H4 (cell line): ENCODE measurements at regions not wholly inside any gene's neighbourhood (a gene's known extent, or its start where the extent isn't known, plus 50 kb on each side); places are given as distances from the start of the nearest gene placed in this dataset.

ENCODE experiments used
- DNase-seq: peaks from one replicate; pipeline ENCODE4 v3.0.0-alpha.2; 2015; ENCODE audit warnings: low spot score

DNA sequence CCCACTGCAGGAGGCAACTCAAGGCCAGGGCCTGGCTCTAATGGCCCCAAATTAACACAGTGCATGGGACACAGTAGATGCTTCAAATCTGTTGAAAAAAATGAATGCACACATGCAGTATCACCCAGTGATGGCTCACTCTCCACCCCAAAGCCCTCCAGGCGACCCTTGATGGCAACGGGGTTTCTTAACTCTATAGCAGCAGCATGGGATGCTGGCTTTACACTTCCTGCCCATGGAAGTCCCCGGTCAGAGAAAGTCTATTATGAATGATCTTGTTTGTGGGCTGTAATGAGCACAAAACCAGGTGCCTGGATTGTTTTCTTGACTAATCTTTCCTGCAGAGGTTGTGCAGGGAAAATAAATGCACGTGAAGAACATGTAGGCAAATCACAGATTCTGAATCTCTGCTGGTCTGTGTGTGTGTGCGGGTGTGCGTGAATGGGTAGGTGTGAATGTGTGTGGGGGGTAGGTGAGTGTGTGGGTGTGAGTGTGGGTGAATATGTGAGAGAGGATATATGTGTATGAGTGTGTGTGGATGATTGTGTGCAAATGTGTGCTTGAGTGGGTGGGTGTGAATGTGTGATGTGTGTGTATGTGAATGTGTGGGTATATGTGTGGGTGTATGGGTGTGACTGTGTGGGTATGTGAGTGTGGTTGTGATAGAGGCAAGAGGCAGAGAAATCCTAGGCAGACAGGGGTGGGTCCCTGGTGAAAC, 60.1 kb upstream of the MLN start:
- DNase-seq = no peak

DNA sequence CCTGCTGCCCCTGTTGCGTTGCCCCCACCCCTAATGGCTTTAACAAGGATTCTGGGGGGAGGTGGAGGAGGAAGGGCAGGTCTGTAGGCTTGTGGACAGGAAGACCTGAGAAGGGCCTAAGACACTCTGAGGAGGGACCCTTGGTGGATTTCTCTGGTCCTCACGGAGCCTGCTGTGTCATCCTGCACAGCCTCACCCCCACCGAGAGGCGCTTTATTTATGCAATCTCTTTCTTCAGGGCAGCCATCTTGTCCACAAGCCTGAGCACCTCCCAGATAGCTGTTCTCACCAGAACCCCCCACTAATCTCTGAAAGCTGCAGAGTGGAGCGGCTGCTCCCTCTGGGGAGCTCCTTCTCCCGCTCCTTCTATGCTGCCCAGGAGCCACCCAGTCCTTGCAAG, 59.3 kb upstream of the MLN start:
- no peak for DNase-seq

DNA sequence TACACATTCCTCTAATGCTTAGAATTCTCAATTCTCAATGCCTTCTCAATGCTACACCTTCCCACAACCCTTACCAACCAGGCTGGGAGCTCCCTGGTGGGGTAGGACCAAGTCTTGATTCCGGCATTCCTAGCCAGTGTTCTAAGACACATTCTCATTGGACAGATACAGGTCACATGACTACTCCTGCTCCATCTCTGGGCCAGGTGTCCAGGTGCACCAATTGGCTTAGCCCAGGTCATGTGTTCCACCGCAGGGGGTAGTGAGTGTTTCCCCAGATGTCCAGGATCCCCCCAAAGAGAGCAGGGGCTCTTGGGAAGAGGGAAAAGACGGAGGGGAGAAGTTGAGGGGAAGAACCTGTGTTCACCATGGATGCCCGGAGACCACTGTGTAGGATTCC, 58.7 kb upstream of the MLN start:
- no peak for DNase-seq

DNA sequence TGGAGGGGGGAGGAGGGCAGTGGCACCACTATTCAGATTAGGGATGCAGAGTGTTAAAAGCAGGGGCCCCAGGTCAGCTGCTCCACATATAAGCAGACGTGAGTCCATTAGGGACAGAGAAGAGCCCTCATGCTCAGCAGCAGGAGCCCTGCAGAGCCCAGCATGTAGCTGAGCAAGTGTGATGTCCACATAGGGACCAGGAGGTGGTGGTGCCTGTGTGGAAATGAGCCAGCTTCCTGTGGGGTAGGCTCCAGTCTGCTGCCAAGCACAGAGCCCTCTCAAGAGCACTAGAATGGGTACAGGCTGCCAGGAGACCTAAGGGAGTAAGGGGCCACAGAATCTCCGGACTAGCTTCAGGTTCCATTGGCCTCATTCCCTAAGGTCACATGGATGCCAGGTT, 57.9 kb upstream of the MLN start:
- no peak for DNase-seq

DNA sequence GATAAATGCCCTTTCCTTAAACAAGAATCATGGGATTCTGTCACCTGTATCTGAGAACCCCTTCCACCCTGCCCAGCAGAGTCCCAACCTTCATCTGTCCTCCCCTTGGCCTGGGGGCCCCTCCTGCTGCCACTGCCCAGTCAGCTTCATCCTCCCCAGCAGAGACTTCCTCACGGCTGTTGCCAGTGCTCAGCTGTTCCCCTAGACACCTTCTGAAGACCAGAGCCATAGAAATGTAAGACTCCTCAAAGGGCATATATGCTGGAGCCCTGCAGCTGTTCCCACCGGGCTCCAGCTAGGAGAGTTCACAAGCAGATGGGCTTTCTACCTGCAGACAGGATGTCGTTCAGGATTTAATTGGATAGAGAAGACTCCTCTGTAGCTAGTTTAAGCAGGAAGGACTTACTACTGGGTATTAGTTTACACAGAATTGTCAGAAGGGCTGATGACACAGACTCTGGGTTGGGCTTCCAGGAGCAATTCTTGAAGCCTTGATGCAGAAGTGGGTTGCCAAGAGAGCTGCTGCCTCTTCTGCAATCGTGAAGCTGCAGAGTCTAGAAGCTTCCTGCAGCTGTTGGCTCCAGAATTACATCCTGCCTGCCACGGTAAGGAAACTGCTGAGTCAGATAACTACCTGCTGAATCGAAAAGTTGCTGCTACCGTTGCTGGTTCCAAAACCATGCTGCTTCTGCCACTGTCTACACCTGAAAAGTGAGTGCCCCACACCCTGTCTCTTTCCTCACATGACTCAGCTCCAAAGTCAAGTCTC, 57.1 kb upstream of the MLN start:
- DNase-seq = no peak

DNA sequence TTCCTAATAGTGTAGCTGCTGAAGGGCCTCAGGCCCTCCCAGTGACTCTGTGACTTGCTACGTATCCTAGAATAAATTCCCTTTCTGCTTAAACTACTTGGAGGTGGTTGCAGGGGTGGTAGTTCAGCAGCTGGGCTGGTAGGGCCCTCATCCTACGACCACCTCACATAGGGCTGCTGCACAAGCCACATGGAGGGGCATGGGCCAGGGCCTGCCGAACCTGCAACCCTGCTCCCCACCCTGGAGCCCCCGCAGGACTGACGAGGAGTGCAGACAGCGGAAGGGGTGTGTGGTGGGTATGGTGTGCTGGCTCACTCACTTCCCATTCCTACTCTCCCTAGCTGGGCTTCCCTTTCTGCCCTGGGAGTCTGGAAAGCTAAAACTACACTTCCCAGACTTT, 56.2 kb upstream of the MLN start:
- no peak for DNase-seq

DNA sequence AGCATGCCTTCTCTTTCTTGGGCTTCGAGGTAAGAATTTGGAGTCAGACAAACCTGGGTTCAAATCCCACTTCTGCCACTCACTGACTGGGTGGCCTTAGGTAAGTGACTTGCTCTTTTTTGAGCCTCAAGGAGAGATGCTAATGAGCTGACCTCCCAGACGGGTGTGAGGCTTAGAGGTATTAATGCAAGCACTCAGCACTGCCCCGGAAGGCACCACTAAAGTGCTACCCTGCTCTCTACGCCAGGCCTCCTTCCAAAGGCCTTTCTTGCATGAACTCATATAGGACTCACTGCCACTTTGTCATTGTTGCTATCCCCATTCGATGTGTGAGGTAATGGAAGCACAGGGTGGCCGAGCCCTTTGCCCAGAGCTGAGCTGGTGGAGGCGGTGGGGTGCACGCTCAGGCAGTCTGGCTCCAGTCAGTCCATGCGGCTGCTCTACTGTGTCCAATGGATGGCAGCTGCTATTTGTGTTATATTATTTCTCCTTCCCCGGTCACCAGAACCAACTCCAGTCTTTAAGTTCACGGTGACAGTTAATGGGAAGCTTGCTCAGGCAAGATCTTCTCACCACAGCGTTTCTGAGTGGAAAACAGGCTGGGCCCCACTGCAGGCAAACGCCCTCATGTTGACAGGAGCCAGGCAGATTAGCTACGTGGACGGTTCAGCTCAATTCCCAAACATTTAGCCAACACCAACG, 55.2 kb upstream of the MLN start:
- DNase-seq = no peak

DNA sequence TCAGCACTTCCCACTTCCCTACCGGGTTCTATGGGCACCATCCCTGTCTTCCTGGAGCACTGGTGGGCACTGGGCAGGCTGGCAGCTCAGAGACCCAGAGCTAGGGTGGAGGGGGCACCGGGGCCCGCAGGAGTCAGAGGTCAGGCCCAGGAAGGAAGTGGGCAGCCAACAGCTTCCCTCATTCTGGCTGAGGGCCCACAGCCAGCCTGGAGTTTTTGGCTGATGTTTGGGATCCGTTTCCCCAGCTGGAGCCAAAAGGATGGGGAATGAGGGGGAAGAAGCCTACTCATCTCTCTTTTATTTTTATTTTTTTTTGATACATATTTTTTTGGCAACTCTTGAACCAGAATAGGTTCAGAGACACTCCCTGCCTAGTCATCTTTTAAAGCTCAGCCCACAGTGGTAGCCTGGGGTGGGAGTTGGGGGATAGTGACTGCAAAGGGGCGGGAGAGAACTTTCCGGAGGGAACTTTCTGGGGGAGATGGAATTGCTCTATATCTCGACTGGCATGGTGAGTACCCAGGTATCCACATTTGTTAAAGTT, 54.2 kb upstream of the MLN start:
- no peak for DNase-seq

DNA sequence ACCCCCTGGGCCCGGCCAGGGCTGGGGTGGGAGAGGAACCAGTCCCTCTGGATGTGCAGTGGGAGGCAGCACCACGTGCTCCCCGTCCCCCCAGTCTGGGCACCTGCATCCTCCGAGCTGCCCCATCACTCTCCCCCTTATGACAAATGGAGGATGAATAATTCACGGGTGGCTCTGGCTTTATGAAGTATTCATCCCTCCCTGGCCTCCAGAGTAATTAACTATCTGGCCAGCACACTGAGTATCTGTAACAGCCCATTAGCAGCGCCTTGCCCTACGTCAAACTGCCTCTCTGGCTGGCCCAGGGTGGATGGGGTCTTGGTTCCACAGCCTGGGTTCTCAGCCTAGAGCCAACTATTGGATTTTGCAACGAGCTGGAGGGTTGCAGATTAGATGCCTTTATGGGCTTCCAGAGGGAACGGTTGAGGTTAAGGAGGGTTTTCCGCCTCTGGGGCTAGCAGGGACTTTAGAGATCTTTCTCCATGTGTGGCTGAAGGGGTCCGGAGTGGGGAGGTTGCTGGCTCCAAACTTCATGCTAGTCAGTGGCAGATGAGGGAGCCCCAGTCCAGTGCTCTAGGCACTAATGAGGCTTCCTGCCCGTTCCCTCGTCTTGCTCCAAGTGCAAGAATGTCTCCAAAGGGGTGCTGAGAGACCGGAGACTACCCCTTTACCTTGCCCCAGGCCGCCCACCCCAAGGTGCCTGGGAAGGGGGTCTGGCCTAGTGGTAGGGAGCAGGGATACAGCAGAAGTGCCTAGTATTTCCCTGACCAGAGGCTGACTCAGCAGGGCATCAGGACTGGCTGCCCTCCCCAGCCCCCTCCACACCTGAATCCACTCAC, 53.5 kb upstream of the MLN start:
- no peak for DNase-seq

DNA sequence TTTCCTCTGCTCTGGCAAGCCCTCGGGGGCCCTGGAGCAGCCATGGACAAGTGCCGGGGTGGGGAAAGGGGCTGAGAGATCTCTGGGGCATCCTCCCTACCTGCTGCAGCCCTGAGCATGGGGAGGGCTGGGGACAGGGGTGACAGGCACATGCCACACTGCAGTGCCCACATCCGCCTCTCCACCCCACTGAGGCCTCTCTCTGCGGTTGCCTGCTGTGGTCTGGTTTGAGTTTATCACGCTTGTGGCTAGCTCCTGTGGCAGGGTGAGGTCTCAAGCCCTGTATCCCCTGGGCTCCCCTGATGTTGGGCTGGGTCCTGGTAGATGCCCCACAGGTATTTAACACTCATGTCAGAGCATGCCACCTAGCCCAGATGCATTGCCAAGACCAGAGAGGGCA, 52.9 kb upstream of the MLN start:
- DNase-seq = peak; percentile 42

DNA sequence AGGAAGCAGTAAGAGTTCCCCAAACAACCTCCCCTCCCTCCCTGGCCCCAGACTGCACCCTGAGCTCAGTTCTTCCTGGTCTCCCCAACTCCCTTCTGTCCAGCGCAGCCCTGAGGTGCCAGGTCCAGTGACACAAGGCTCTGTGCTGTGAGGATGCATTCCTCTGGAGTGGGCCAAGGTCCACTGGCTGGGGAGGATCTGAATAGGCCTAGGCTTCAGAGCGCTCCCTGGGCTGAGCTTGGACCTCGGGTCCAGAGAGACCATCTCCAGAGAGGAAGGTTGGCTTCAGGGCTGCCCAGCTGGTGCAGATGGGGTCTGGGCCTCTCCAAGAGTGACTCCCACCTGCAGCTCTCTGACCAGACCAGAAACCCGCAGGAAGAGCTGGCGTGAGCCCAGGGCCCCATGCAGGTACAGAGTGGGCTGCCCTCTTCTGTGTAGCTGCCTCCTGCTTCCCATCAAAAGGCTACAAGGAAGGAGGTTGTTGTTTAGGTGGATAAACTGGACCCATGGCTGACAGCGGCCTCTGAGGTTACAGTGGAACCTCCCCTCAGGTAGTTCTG, 52.3 kb upstream of the MLN start:
- no peak for DNase-seq

DNA sequence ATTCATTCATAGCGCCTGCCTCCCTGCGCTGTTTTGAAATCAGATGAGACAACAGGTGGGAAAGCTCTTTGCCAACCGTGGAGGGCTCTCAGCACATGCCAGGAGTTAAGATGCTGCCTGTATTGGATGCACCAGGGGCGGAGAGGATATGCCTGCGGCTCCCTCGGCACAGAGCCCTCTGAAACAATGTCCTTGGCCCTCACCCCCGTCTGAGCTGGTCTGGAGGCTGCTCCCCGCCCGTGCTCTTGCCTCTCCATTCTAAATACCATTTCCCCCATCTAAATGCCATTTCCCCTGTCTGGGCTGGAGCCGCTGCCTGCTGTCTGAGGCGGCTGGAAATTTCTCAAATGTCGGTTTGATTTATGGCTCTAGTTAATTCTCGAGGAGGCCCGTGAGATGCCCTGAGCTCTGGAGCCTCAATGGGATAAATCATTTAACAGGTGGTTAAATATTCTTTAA, 50.8 kb upstream of the MLN start:
- no peak for DNase-seq

DNA sequence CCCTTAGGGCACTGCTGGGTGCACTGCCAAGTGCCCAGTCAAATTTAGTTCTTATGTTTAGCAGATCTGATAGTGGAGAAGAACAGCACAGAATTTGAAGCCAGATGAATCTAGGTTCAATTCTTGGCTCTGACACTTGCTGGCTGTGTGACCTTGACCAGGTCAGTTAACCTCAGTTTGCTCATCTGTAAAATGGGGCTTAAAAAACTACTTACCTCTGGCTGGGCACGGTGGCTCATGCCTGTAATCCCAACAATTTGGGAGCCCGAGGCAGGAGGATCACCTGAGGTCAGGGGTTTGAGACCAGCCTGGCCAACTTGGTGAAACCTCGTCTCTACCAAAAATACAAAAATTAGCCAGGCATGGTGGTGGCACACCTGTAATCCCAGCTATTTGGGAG, 49.9 kb upstream of the MLN start:
- DNase-seq = no peak
